HG03520 (cell line): ENCODE measurements at regions not wholly inside any gene's neighbourhood (a gene's known extent, or its start where the extent isn't known, plus 50 kb on each side); places are given as distances from the start of the nearest gene placed in this dataset.
"Not testable (repeated sequence)": the region's sequence is repeated elsewhere in the genome, so short reads cannot be mapped to it uniquely, and the experiment has no call there.

Source experiments
- ATAC-seq: cut with Tn5 transposase; IDR thresholded peaks from one replicate; pipeline ENCODE4 v1.9.1; 2021; ENCODE audit warnings: mild to moderate bottlenecking, moderate library complexity; ENCODE audit not compliant: unreplicated experiment

- no peak for ATAC-seq
These were observed 96.8 kb upstream of the IFNG-AS1 start for GRCh38 chr12:67892259-67893021.

DNA sequence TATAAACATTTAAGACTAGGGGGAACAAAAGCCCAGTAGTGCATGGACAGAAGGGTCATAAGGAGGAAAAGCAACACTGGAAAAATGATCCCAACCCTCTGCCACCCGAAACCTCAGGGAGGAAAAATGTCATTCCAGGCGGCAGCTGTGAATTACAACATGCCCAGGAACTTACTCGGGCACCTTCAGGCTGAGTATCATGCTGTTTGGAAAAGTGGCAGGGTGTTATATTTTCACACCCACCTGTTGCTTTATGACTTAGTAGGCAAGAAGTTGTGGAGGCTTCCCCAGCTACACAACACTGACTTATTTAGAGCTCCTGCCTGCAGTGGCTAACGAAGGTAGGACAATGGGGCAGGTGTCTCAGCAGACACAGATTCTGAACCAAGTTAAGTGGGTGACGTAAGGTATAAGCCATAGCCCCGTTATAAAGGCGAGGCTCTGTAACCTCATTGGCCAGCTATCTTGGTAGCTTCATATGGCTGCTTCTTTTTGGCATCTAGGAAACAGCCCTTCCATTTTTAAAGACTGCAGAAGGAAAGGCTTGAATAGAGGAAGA lies 96.1 kb upstream of the IFNG-AS1 start:
- no peak for ATAC-seq

- ATAC-seq, result not testable (repeated sequence)
These were observed 88.8 kb upstream of the IFNG-AS1 start for GRCh38 chr12:67900418-67900817.

GRCh38 chr12:67909091-67909531 lies 80.1 kb upstream of the IFNG-AS1 start:
- ATAC-seq, result no peak

- no peak for ATAC-seq
These were observed 79.6 kb upstream of the IFNG-AS1 start for GRCh38 chr12:67909681-67910080.

DNA sequence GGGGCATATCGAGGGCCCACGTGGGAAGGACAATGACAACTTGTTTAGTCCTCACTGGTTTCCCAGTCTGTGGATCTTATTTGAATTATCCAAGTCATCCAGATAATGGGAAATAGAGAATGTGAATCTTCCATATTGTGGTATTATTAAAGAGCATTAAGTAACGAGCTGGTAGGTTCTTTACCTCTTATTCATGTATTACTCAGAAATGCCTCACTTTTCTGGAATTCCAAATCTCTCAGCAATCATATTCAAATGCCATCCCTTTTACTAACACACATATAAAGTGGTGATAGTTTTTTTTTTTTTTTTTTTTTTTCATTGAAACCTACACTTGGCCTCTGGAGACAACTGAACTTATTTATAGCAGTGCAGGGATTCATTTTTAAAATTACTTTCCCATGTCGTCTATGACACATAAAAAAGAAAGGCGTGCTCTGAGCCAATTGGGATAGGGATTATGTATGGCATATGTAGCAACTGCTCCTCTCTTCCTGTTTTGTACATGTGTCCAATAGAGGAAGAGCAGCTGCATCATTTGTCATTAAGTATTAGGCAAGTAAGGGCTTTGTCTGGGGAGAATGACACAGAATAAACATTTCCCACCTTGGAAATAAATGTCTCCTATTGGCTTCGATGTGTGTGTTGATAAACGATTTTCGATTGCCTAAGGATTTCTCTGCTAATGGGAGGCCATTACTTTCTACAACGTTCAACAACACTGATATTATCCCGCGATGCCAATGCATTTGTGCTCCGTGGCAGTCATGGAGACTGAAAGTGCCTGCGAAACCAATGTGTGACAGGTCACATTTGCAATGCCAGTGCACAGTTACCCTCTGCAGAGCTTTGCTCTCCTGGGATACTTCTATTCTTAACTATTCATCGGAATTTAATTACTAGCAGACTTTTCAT lies 78.6 kb upstream of the IFNG-AS1 start:
- no peak for ATAC-seq

DNA sequence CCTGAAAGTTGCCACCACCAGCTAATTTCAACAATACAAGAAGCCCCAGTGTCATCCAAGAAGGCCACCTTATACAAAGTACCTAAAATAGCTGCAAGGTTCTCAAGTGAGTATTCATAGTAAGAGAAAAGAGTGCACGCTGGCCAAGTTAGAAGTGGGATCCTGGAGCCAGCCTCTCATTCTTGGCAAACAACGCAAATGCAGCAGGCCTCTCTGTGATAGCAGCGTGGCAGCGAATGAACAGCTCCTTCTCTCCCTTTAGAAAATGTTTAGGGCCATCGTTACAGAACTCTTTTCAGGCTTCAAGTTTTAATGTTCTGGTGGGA lies 78.0 kb upstream of the IFNG-AS1 start:
- no peak for ATAC-seq

- ATAC-seq, result no peak
These were observed 77.5 kb upstream of the IFNG-AS1 start for GRCh38 chr12:67911789-67912188.

GRCh38 chr12:67915335-67915851 lies 73.9 kb upstream of the IFNG-AS1 start:
- ATAC-seq, result no peak

DNA sequence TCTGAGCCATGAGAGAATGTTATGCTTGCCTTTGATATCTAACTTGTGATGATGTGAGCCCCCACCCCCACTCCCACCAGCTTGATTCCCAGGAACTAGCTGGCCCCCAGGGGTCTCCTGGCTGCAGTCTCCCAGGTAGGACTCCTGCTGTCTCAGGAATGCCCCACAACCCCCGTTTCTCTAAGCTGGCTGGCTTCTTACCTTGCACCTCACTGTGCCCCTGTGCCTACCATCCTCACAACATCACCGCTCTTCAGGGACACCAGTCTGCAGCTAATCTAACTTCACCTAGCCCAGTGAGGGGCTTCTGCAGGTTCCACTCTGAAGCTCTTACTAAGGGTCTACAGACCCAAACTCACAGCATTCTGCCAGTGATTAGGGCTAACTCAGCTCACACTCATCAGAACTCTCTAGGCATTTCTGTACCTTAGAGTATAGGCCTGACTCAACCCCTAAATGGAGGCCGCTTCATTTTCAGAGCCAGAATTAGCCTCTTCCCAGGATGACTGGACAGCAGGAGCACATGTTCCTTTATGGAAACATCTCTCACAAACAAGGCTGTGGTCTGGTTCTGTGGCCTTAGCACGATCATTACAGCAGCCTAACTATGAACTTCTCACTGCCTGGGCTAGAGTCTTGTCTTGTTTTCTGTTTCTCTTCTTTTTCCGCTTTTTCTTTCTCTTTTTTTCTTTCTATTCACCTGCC lies 72.8 kb upstream of the IFNG-AS1 start:
- ATAC-seq, result no peak

DNA sequence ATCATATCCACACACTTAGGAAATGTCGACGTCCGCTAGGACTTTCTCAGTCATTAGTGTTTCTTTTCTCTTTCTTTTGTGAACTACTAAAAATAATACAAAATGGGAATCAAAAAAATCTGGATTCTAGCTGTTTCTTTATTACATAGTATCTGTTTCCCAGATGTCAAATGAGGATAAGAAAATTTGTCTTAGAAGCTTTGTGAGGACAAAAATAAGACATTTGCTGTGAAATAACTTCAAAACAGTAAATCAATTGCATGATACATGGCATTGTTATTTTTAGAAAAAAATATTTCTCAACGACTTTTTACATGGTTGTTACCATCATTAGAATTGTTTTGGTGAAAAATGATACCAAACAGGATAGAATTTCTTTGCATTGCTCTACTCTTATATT lies 71.4 kb upstream of the IFNG-AS1 start:
- no peak for ATAC-seq

GRCh38 chr12:67918441-67918840 lies 70.8 kb upstream of the IFNG-AS1 start:
- no peak for ATAC-seq

- no peak for ATAC-seq
These were observed 69.8 kb upstream of the IFNG-AS1 start for GRCh38 chr12:67919406-67919805.

DNA sequence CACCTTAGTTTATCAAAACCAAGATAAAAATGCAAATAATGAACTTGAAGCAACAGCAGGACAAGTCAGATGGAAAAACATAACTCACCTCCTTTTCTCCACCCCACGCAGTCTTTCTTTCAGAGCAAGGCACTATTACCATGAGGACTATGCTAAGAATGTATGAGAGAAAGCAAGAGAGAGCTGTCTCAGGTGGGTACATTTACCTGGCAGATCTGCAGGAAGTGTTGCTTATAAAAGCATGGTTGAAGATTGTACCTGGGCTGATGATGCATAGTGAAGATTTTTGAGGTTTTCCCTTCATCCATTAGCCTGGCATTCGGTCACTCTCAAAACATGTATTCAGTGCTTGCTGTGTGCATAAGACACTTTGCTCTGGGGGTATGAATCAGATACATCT lies 68.8 kb upstream of the IFNG-AS1 start:
- ATAC-seq, result no peak

GRCh38 chr12:67921286-67921685 lies 68.0 kb upstream of the IFNG-AS1 start:
- ATAC-seq, result no peak

- ATAC-seq, result no peak
These were observed 67.0 kb upstream of the IFNG-AS1 start for GRCh38 chr12:67922245-67922644.

DNA sequence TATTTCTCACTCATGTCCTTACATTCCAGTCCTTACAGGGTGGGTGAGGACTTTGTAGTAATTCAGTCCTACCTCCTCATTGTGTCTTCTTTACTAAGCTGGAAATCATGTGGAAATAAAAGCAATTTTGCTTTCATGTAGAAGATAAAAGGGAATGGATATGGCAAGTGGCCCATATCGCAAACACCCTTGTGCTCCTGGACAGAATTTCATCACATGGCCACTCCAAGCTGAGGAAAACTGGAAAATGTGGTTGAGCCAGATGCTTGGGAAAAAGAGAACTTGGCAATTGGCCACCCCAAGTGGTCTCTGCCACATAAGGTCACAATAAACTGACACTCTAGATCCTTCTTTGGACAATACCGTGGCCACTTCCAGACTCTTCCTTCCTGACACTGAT lies 64.2 kb upstream of the IFNG-AS1 start:
- ATAC-seq, result no peak

DNA sequence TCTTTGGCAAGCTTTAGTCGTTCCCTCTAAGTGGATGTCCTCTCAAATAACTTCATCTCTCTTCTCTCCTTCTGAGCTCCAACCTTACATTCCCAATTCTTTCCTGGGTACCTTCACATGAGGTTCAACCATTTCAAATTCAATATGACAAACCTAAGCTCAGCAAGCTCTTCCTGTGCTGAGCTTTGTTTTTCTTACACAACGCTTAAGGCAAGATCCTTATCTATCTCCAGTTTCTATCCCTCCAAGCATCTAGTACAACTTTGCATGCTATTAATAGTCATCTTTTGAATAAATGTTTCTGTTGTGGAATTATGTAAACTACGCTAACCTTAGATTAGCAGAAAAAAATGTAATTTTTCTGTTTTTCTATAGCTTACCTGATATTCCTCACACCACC lies 63.7 kb upstream of the IFNG-AS1 start:
- ATAC-seq, result no peak

GRCh38 chr12:67926063-67926462 lies 63.2 kb upstream of the IFNG-AS1 start:
- no peak for ATAC-seq

DNA sequence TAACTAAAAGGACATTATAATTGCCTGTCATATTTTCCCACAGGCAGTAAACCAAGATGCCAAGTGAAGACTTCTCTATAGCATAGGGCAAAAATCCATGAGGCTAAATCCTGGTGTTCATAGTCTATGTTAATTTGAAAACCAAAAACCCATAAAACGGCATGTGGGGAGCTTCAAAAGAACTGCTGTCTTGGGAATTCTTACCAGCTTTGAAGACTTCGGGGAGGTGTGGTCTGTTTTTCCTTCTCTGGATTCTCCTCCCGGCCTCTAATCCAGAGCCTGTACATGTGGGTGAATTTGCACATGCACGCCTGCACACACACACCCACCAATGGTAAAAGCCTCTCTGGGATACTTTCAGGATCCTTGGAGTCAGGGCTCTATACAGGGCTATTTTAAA lies 61.9 kb upstream of the IFNG-AS1 start:
- no peak for ATAC-seq

DNA sequence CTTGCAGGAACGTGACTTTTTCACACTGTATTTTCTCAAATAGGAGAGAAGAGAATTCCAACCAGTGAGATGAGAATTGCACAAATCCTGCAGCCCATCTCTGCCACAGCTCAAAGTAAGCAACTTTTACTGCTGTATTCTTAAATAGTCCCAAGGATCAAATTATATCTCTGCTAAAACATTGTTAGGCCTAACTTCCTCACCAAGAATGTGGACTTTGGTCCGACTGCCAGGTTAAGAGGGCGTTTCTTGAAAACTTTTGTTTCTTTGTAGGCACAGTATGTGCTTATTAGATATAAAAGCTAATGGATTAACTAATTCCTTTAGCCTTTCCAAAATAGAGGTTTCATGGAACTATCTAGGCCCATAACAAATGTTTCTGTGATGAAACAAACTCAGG lies 61.4 kb upstream of the IFNG-AS1 start:
- no peak for ATAC-seq
